H9 (cell line): ENCODE measurements at regions not wholly inside any gene's neighbourhood (a gene's known extent, or its start where the extent isn't known, plus 50 kb on each side); places are given as distances from the start of the nearest gene placed in this dataset.
A peak's percentile ranks its signal among the peaks of the same experiment; 100 is the strongest.

Source experiments
- DNase-seq: peaks from one replicate; pipeline ENCODE4 v3.0.0-alpha.2; 2017
- H2AFZ ChIP-seq: one replicate; pipeline ENCODE4 v1.6.1; 2013; ENCODE audit warnings: mild to moderate bottlenecking, low read length, control low read depth, moderate library complexity
- H2AK5ac ChIP-seq: 2 replicates; pipeline ENCODE4 v1.6.1; 2013; ENCODE audit warnings: low read length, control low read depth, mixed read lengths; ENCODE audit not compliant: insufficient read length
- H2BK120ac ChIP-seq: one replicate; pipeline ENCODE4 v1.6.1; 2013; ENCODE audit warnings: low read depth, mild to moderate bottlenecking, low read length, control low read depth, inconsistent platforms; ENCODE audit not compliant: poor library complexity, severe bottlenecking
- H2BK12ac ChIP-seq: 2 replicates; pipeline ENCODE4 v1.6.1; 2013; ENCODE audit warnings: low read length, control low read depth, mixed read lengths, low read depth; ENCODE audit not compliant: insufficient read length
- H2BK15ac ChIP-seq: 2 replicates; pipeline ENCODE4 v1.6.1; 2013; ENCODE audit warnings: low read depth, low read length, control low read depth
- H2BK20ac ChIP-seq: one replicate; pipeline ENCODE4 v1.6.1; 2013; ENCODE audit warnings: low read depth, mild to moderate bottlenecking, low read length, control low read depth, inconsistent platforms; ENCODE audit not compliant: poor library complexity, severe bottlenecking
- H2BK5ac ChIP-seq: 2 replicates; pipeline ENCODE4 v1.6.1; 2013; ENCODE audit warnings: low read length, control low read depth, mixed read lengths; ENCODE audit not compliant: insufficient read length
- H3K14ac ChIP-seq: 2 replicates; pipeline ENCODE4 v1.6.1; 2013; ENCODE audit warnings: low read length, control low read depth; ENCODE audit not compliant: insufficient read depth
- H3K18ac ChIP-seq: 2 replicates; pipeline ENCODE4 v1.6.1; 2013; ENCODE audit warnings: low read depth, mild to moderate bottlenecking, mixed read lengths, low read length, control low read depth; ENCODE audit not compliant: insufficient read length
- H3K23ac ChIP-seq: 2 replicates; pipeline ENCODE4 v1.6.1; 2013; ENCODE audit warnings: low read length, control low read depth, mixed read lengths, low read depth; ENCODE audit not compliant: insufficient read length
- H3K23me2 ChIP-seq: 2 replicates; pipeline ENCODE4 v1.6.1; 2013; ENCODE audit warnings: low read depth, mild to moderate bottlenecking, mixed read lengths, low read length, control low read depth; ENCODE audit not compliant: insufficient read length, poor library complexity, severe bottlenecking
- H3K27ac ChIP-seq: 2 replicates; pipeline ENCODE4 v1.5.1; 2013; ENCODE audit warnings: low read length, control low read depth, mixed read lengths, low read depth; ENCODE audit not compliant: insufficient read length
- H3K27me3 ChIP-seq: 2 replicates; pipeline ENCODE4 v1.6.1; 2013; ENCODE audit warnings: low read length, control low read depth, inconsistent platforms; ENCODE audit not compliant: insufficient read depth
- H3K4ac ChIP-seq: 2 replicates; pipeline ENCODE4 v1.6.1; 2013; ENCODE audit warnings: low read depth, mild to moderate bottlenecking, control low read depth, inconsistent platforms, low read length, moderate library complexity
- H3K4me1 ChIP-seq: 2 replicates; pipeline ENCODE4 v1.6.1; 2013; ENCODE audit warnings: low read length, control low read depth, inconsistent platforms; ENCODE audit not compliant: insufficient read depth
- H3K4me2 ChIP-seq: 2 replicates; pipeline ENCODE4 v1.6.1; 2013; ENCODE audit warnings: low read length, control low read depth, mixed read lengths; ENCODE audit not compliant: insufficient read length, insufficient read depth
- H3K56ac ChIP-seq: 2 replicates; pipeline ENCODE4 v1.6.1; 2013; ENCODE audit warnings: low read depth, mild to moderate bottlenecking, mixed read lengths, low read length, control low read depth; ENCODE audit not compliant: insufficient read length
- H3K79me1 ChIP-seq: 2 replicates; pipeline ENCODE4 v1.6.1; 2013; ENCODE audit warnings: low read depth, mild to moderate bottlenecking, moderate library complexity, low read length, control low read depth, inconsistent platforms; ENCODE audit not compliant: insufficient read depth, poor library complexity, severe bottlenecking
- H3K79me2 ChIP-seq: 2 replicates; pipeline ENCODE4 v1.6.1; 2013; ENCODE audit warnings: low read length, control low read depth, inconsistent platforms; ENCODE audit not compliant: insufficient read depth
- H3K9ac ChIP-seq: 2 replicates; pipeline ENCODE4 v1.6.1; 2013; ENCODE audit warnings: low read length, control low read depth, mixed read lengths; ENCODE audit not compliant: insufficient read length; ENCODE audit errors: extremely low read depth
- H3K9me3 ChIP-seq: one replicate; pipeline ENCODE4 v1.6.1; 2013; ENCODE audit warnings: low read depth, low read length, inconsistent platforms; ENCODE audit not compliant: control insufficient read depth
- H3T11ph ChIP-seq: one replicate; pipeline ENCODE4 v1.6.1; 2013; ENCODE audit warnings: mild to moderate bottlenecking, low read length, control low read depth, inconsistent platforms
- H4K20me1 ChIP-seq: one replicate; pipeline ENCODE4 v1.6.1; 2013; ENCODE audit not compliant: control insufficient read depth, insufficient read length, insufficient read depth
- H4K5ac ChIP-seq: 2 replicates; pipeline ENCODE4 v1.6.1; 2013; ENCODE audit warnings: low read depth, mild to moderate bottlenecking, mixed read lengths, low read length, control low read depth; ENCODE audit not compliant: insufficient read length
- H4K8ac ChIP-seq: replicated peaks from 2 replicates; pipeline ENCODE4 v1.6.1; 2013; ENCODE audit warnings: low read length, control low read depth, mixed read lengths, low read depth; ENCODE audit not compliant: insufficient read length
- H4K91ac ChIP-seq: 2 replicates; pipeline ENCODE4 v1.6.1; 2013; ENCODE audit warnings: low read depth, mild to moderate bottlenecking, moderate library complexity, mixed read lengths, low read length, control low read depth; ENCODE audit not compliant: insufficient read length
- H3K27ac Mint-ChIP-seq, 3 experiments: 2 replicates in 2 of 3; 3 replicates in 1 of 3; pipeline ENCODE4 v1.8.0; 2020 to 2021; ENCODE audit warnings: mixed read lengths in 3 of 3, mild to moderate bottlenecking in 1 of 3, moderate library complexity in 1 of 3
- H3K27me3 Mint-ChIP-seq: 2 replicates; pipeline ENCODE4 v1.8.0; 2021; ENCODE audit warnings: low read depth, mild to moderate bottlenecking, moderate library complexity, mixed read lengths
- H3K36me3 Mint-ChIP-seq, 3 experiments: 2 replicates in 2 of 3; 3 replicates in 1 of 3; pipeline ENCODE4 v1.8.0; 2020 to 2021; ENCODE audit warnings: low read depth in 3 of 3, mixed read lengths in 3 of 3; ENCODE audit not compliant: insufficient read depth in 1 of 3
- H3K4me1 Mint-ChIP-seq, 2 experiments: 2 replicates each; pipeline ENCODE4 v1.8.0; 2020; ENCODE audit warnings: mixed read lengths in 2 of 2
- H3K4me3 Mint-ChIP-seq, 2 experiments: 2 replicates in 1 of 2; 3 replicates in 1 of 2; pipeline ENCODE4 v1.8.0; 2020 to 2021; ENCODE audit warnings: mild to moderate bottlenecking in 2 of 2, mixed read lengths in 2 of 2, moderate library complexity in 1 of 2
- H3K9me3 Mint-ChIP-seq, 2 experiments: 2 replicates in 1 of 2; 3 replicates in 1 of 2; pipeline ENCODE4 v1.8.0; 2020; ENCODE audit warnings: mild to moderate bottlenecking in 2 of 2, mixed read lengths in 2 of 2, moderate library complexity in 1 of 2
- WGBS: extraction: QIAGEN DNeasy Blood & Tissue Kit; methylation state at CpG from one replicate; pipeline ENCODE4 v1.1.7; 2013; ENCODE audit warnings: missing lambda C conversion rate, low lambda C conversion rate, mixed read lengths; ENCODE audit not compliant: insufficient read length; ENCODE audit errors: extremely low coverage; 5-methylcytosine and 5-hydroxymethylcytosine counted together
- TF ChIP-seq, protein P1 (sequence below): fragments of 200-600 bp; sonication (generic); conservative IDR thresholded peaks from 3 replicates; pipeline ENCODE4 v1.8.0; 2021; ENCODE audit warnings: antibody characterized with exemption, mild to moderate bottlenecking

DNA sequence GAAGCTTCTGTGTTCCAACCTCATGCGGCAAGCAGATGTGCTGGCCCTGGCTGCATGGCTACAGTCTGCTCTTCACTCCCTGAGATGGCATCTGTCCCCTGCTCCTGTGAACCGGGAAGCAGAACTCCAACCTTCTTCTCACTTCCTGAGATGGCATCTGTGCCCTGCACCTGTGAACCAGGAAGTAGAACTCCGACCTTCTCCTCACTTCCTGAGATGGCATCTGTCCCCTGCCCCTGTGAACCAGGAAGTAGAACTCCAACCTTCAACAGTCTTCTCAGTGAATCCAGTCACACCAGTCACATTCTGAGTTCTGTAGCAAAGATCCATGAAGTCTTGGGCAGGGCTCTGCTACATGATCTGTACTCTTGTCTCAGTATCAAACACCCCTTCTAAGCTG, 887.2 kb upstream of the KLHL29 start:
- Mint-ChIP-seq H3K27ac (peak overlapping the region in 1 of 3 experiments; percentile 22; a peak in 2 of 7 replicates), H3K27me3 (no peaks in the 10 kb centered on the region), H3K4me3 (no peak overlapping the region), H3K4me1 (peaks cover 10 to 11% of the 10 kb centered on the region in 2 experiments; a peak in 3 of 4 replicates), H3K36me3 (no peaks in the 10 kb centered on the region), H3K9me3 (no peaks in the 10 kb centered on the region)
- no peak overlapping the region for H2AK5ac ChIP-seq
- no CpG with 5 or more reads among the region's 3 CpGs for WGBS
- H3T11ph ChIP-seq = no peak overlapping the region
- TF ChIP-seq, protein P1, sequence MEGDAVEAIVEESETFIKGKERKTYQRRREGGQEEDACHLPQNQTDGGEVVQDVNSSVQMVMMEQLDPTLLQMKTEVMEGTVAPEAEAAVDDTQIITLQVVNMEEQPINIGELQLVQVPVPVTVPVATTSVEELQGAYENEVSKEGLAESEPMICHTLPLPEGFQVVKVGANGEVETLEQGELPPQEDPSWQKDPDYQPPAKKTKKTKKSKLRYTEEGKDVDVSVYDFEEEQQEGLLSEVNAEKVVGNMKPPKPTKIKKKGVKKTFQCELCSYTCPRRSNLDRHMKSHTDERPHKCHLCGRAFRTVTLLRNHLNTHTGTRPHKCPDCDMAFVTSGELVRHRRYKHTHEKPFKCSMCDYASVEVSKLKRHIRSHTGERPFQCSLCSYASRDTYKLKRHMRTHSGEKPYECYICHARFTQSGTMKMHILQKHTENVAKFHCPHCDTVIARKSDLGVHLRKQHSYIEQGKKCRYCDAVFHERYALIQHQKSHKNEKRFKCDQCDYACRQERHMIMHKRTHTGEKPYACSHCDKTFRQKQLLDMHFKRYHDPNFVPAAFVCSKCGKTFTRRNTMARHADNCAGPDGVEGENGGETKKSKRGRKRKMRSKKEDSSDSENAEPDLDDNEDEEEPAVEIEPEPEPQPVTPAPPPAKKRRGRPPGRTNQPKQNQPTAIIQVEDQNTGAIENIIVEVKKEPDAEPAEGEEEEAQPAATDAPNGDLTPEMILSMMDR = no peak
- no peaks in the 10 kb centered on the region for H3K79me2 ChIP-seq
- no peak overlapping the region for H4K91ac ChIP-seq
- H3K23ac ChIP-seq = no peak overlapping the region
- H2BK20ac ChIP-seq = no peak overlapping the region
- no peak overlapping the region for H2BK15ac ChIP-seq
- H3K9me3 ChIP-seq = no peaks in the 10 kb centered on the region
- no peaks in the 10 kb centered on the region for H3K4me1 ChIP-seq
- no peak overlapping the region for H4K8ac ChIP-seq
- H3K18ac ChIP-seq = no peak overlapping the region
- no peak overlapping the region for H3K4me2 ChIP-seq
- no peak overlapping the region for H2BK5ac ChIP-seq
- DNase-seq = no peak
- H3K56ac ChIP-seq = no peak overlapping the region
- H3K27ac ChIP-seq = no peak overlapping the region
- no peak overlapping the region for H3K14ac ChIP-seq
- no peak overlapping the region for H3K9ac ChIP-seq
- H2BK120ac ChIP-seq = no peak overlapping the region
- H4K20me1 ChIP-seq = no peaks in the 10 kb centered on the region
- no peak overlapping the region for H3K4ac ChIP-seq
- no peak overlapping the region for H4K5ac ChIP-seq
- H2BK12ac ChIP-seq = no peak overlapping the region
- H3K23me2 ChIP-seq = no peaks in the 10 kb centered on the region
- no peaks in the 10 kb centered on the region for H3K79me1 ChIP-seq
- H2AFZ ChIP-seq = no peak overlapping the region
- no peaks in the 10 kb centered on the region for H3K27me3 ChIP-seq
